SK-N-SH (cell line): ENCODE measurements at regions not wholly inside any gene's neighbourhood (a gene's known extent, or its start where the extent isn't known, plus 50 kb on each side); places are given as distances from the start of the nearest gene placed in this dataset.

Source experiments
- CTCF ChIA-PET: fragments of 300-600, 350-600 bp; formaldehyde crosslinking; extraction: SDS; loops from one replicate; lab custom pipeline; 2021; lab: Yijun Ruan, JAX
- POLR2A ChIA-PET: fragments of 350-600 bp; sonication (Branson Sonifier 250); formaldehyde crosslinking; extraction: SDS; loops from one replicate; lab custom pipeline; 2020; ENCODE audit warnings: antibody characterized with exemption, inconsistent platforms; lab: Yijun Ruan, JAX
- DNase-seq: peaks from one replicate; pipeline ENCODE4 v3.0.0; 2012
- H2AFZ ChIP-seq: fragments of 200-600 bp; sonication (generic); 2 replicates; pipeline ENCODE4 v1.8.1; 2016; ENCODE audit warnings: antibody characterized with exemption, mild to moderate bottlenecking, low read depth
- H3F3A ChIP-seq: fragments of 200-600 bp; sonication (generic); replicated peaks from 2 replicates; pipeline ENCODE3; 2016; ENCODE audit warnings: antibody characterized with exemption, mild to moderate bottlenecking; ENCODE audit not compliant: insufficient read depth
- H3K27ac ChIP-seq, 2 experiments: fragments of 200-500 bp in 1 of 2; fragments of 200-600 bp in 1 of 2; sonication (Bioruptor generic) in 1 of 2; sonication (generic), shearing (Covaris generic) in 1 of 2; 2 replicates each; pipeline versions ENCODE4 v1.5.1 to v1.6.1; 2014 to 2016; ENCODE audit warnings: low read depth in 2 of 2, inconsistent platforms in 1 of 2, low read length in 1 of 2, mild to moderate bottlenecking in 1 of 2, mixed read lengths in 1 of 2
- H3K27me3 ChIP-seq: fragments of 200-600 bp; sonication (generic), shearing (Covaris generic); 2 replicates; pipeline ENCODE4 v1.6.1; 2016; ENCODE audit warnings: mixed run types; ENCODE audit not compliant: insufficient read depth
- H3K36me3 ChIP-seq, 2 experiments: fragments of 200-500 bp in 1 of 2; fragments of 200-600 bp in 1 of 2; sonication (Bioruptor generic) in 1 of 2; sonication (generic) in 1 of 2; replicated peaks in 1 of 2; 2 replicates each; pipeline versions ENCODE3 to v1.5.1; 2014 to 2016; ENCODE audit warnings: low read length in 1 of 2, mild to moderate bottlenecking in 1 of 2; ENCODE audit not compliant: insufficient read depth in 2 of 2, control insufficient read depth in 1 of 2
- H3K4me1 ChIP-seq, 2 experiments: fragments of 200-500 bp in 1 of 2; fragments of 200-600 bp in 1 of 2; sonication (Bioruptor generic) in 1 of 2; sonication (generic), shearing (Covaris generic) in 1 of 2; 2 replicates each; pipeline versions ENCODE4 v1.5.1 to v1.6.1; 2014 to 2016; ENCODE audit warnings: low read depth in 1 of 2, low read length in 1 of 2, mixed run types in 1 of 2; ENCODE audit not compliant: insufficient read depth in 2 of 2, control insufficient read depth in 1 of 2
- H3K4me2 ChIP-seq: fragments of 200-600 bp; sonication (generic), shearing (Covaris generic); 2 replicates; pipeline ENCODE4 v1.6.1; 2017; ENCODE audit warnings: mixed run types
- H3K4me3 ChIP-seq, 2 experiments: fragments of 200-500 bp in 1 of 2; fragments of 200-600 bp in 1 of 2; sonication (Bioruptor generic) in 1 of 2; sonication (generic), shearing (Covaris generic) in 1 of 2; 2 replicates each; pipeline versions ENCODE4 v1.5.1 to v1.8.1; 2014 to 2016; ENCODE audit warnings: low read depth in 2 of 2, inconsistent platforms in 1 of 2, low read length in 1 of 2, mild to moderate bottlenecking in 1 of 2, mixed read lengths in 1 of 2, moderate library complexity in 1 of 2
- H3K79me2 ChIP-seq: fragments of 200-600 bp; sonication (generic); 2 replicates; pipeline ENCODE4 v1.8.1; 2017; ENCODE audit warnings: mild to moderate bottlenecking; ENCODE audit not compliant: insufficient read depth
- H3K9ac ChIP-seq: fragments of 200-600 bp; sonication (generic); 2 replicates; pipeline ENCODE4 v1.6.1; 2017; ENCODE audit warnings: mixed run types
- H3K9me2 ChIP-seq: fragments of 200-600 bp; sonication (generic); 2 replicates; pipeline ENCODE4 v1.6.1; 2017; ENCODE audit warnings: mixed run types
- H3K9me3 ChIP-seq: fragments of 200-600 bp; sonication (generic); 2 replicates; pipeline ENCODE4 v1.6.1; 2017; ENCODE audit warnings: mixed run types, mild to moderate bottlenecking, moderate library complexity
- H4K20me1 ChIP-seq: fragments of 200-600 bp; sonication (generic); 2 replicates; pipeline ENCODE4 v1.6.1; 2017; ENCODE audit warnings: mild to moderate bottlenecking, mixed run types; ENCODE audit not compliant: insufficient read depth
- CHD2 ChIP-seq: fragments of 150-350 bp; IDR thresholded peaks from 2 replicates; pipeline ENCODE4 v1.6.1; 2018; ENCODE audit warnings: low read length; ENCODE audit not compliant: partially characterized antibody
- ELF1 ChIP-seq: IDR thresholded peaks from 2 replicates; pipeline ENCODE4 v1.4.0; 2012
- EZH2phosphoT487 ChIP-seq: fragments of 200-600 bp; sonication (generic); IDR thresholded peaks from 2 replicates; pipeline ENCODE4 v1.6.1; 2017; ENCODE audit warnings: low read depth, mixed run types, mild to moderate bottlenecking, antibody characterized with exemption, moderate library complexity, borderline replicate concordance
- FOXJ3 ChIP-seq: sonication (generic); formaldehyde crosslinking; IDR thresholded peaks from 2 replicates; pipeline ENCODE4 v1.5.1; 2020; ENCODE audit warnings: mild to moderate bottlenecking, missing genetic modification reagents
- GABPA ChIP-seq: IDR thresholded peaks from 2 replicates; pipeline ENCODE4 v1.4.0; 2012; ENCODE audit warnings: low read depth, mild to moderate bottlenecking
- JUND ChIP-seq: IDR thresholded peaks from 2 replicates; pipeline ENCODE4 v1.4.0; 2012
- MEF2A ChIP-seq: IDR thresholded peaks from 2 replicates; pipeline ENCODE4 v1.4.0; 2012; ENCODE audit warnings: low read depth, borderline replicate concordance
- NRF1 ChIP-seq: IDR thresholded peaks from 2 replicates; pipeline ENCODE4 v1.6.1; 2012; ENCODE audit warnings: low read depth, mild to moderate bottlenecking, low read length
- PBX3 ChIP-seq: IDR thresholded peaks from 2 replicates; pipeline ENCODE4; 2012
- POLR2AphosphoS5 ChIP-seq: IDR thresholded peaks from 2 replicates; pipeline ENCODE4 v1.6.1; 2012; ENCODE audit warnings: low read depth, low read length
- RAD21 ChIP-seq: IDR thresholded peaks from 2 replicates; pipeline ENCODE4 v1.6.1; 2012; ENCODE audit warnings: mild to moderate bottlenecking, low read length
- RCOR1 ChIP-seq: fragments of 150-350 bp; IDR thresholded peaks from 2 replicates; pipeline ENCODE4 v1.6.1; 2017; ENCODE audit warnings: antibody characterized with exemption, low read length
- REST ChIP-seq: IDR thresholded peaks from 2 replicates; pipeline ENCODE4 v1.6.1; 2012; ENCODE audit warnings: mild to moderate bottlenecking, low read depth, low read length, moderate library complexity
- RFX5 ChIP-seq: IDR thresholded peaks from 2 replicates; pipeline ENCODE4 v1.6.1; 2012; ENCODE audit warnings: mild to moderate bottlenecking, improper control_type of control experiment, low read length
- RXRA ChIP-seq: IDR thresholded peaks from 2 replicates; pipeline ENCODE4 v1.4.0; 2012; ENCODE audit warnings: low read depth, mild to moderate bottlenecking, borderline replicate concordance
- TAF1 ChIP-seq: IDR thresholded peaks from 2 replicates; pipeline ENCODE4 v1.6.1; 2012; ENCODE audit warnings: low read depth, mild to moderate bottlenecking, low read length, moderate library complexity, borderline replicate concordance
- TEAD4 ChIP-seq: IDR thresholded peaks from 2 replicates; pipeline ENCODE4 v1.4.0; 2012; ENCODE audit warnings: mild to moderate bottlenecking, borderline replicate concordance; ENCODE audit not compliant: insufficient read depth
- WGBS: methylation state at CpG from one replicate; pipeline ENCODE4 v1.1.6; 2017; ENCODE audit warnings: low lambda C conversion rate; 5-methylcytosine and 5-hydroxymethylcytosine counted together
- TF ChIP-seq, protein P1 (sequence below): fragments of 150-350 bp; IDR thresholded peaks from 2 replicates; pipeline ENCODE4 v1.6.1; 2017; ENCODE audit warnings: antibody characterized with exemption, low read length, low read depth, borderline replicate concordance

DNA sequence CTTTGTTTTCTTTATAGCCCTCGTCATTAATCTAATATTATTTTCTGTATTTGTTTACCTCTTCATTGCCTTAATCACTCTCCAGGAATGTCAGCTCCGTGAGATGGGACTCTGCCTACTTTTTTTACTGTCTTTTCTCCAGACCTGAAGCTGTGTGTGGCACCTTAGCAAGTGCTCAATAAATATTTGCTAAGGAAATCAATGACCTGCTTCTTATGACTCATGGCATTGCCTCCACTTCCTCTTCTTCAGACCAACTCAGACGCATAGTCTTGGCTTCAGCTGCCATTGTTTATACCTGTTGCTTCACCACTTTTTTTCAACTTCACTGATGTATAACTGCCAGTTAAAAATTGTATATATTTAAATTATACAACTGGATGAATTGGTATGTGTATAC is 218.5 kb upstream of the CMC1 start:
- no peak for TF ChIP-seq NRF1
- no peak for TF ChIP-seq POLR2AphosphoS5
- TF ChIP-seq REST: no peak
- TF ChIP-seq GABPA: no peak
- no peak for TF ChIP-seq RXRA
- no peak for TF ChIP-seq MEF2A
- no peak for TF ChIP-seq TAF1
- no peak for TF ChIP-seq TEAD4
- no peak for TF ChIP-seq RFX5
- TF ChIP-seq FOXJ3 (CRISPR knock-in tag): no peak
- no peak for TF ChIP-seq RCOR1
- no peak for TF ChIP-seq JUND
- no peak for TF ChIP-seq RAD21
- TF ChIP-seq EZH2phosphoT487: no peak
- no peak for TF ChIP-seq PBX3
- TF ChIP-seq, protein P1, sequence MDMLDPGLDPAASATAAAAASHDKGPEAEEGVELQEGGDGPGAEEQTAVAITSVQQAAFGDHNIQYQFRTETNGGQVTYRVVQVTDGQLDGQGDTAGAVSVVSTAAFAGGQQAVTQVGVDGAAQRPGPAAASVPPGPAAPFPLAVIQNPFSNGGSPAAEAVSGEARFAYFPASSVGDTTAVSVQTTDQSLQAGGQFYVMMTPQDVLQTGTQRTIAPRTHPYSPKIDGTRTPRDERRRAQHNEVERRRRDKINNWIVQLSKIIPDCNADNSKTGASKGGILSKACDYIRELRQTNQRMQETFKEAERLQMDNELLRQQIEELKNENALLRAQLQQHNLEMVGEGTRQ: no peak
- no peak for TF ChIP-seq ELF1
- no peak for TF ChIP-seq CHD2
- DNase-seq: no peak
- Histone ChIP-seq H3K4me3 (no peak overlapping the region), H3K27ac (no peak overlapping the region), H3K9me2 (no peaks in the 10 kb centered on the region), H3K4me1 (no peaks in the 10 kb centered on the region; a peak in 1 of 4 replicates), H3K27me3 (no peaks in the 10 kb centered on the region), H3K36me3 (no peaks in the 10 kb centered on the region), H4K20me1 (no peaks in the 10 kb centered on the region), H3K79me2 (no peaks in the 10 kb centered on the region), H2AFZ (no peak overlapping the region), H3F3A (no peaks in the 10 kb centered on the region), H3K9ac (no peak overlapping the region), H3K9me3 (no peaks in the 10 kb centered on the region), H3K4me2 (no peak overlapping the region)
- ChIA-PET POLR2A (no interaction called here), CTCF (no interaction called here)
- WGBS: under 1% methylated on average over 3 of the region's 3 CpGs
